K562 (cell line): ENCODE measurements at regions not wholly inside any gene's neighbourhood (a gene's known extent, or its start where the extent isn't known, plus 50 kb on each side); places are given as distances from the start of the nearest gene placed in this dataset.

ENCODE experiments used
- BRD4 ChIP-seq: fragments of 200-600 bp; sonication (generic); IDR thresholded peaks from 2 replicates; pipeline ENCODE4 v1.6.1; 2017; ENCODE audit warnings: inconsistent platforms
- ESRRA ChIP-seq: fragments of 450-650 bp; IDR thresholded peaks from 2 replicates; pipeline ENCODE4 v1.6.1; 2014; ENCODE audit warnings: low read depth, mild to moderate bottlenecking, moderate library complexity, borderline replicate concordance
- ETV6 ChIP-seq, 3 experiments: fragments of 150-350 bp in 1 of 3; sonication (generic) in 1 of 3; formaldehyde crosslinking in 1 of 3; IDR thresholded peaks; 2 replicates each; pipeline versions ENCODE4 v1.6.1 to v1.8.0; 2014 to 2022; ENCODE audit warnings: borderline replicate concordance in 2 of 3, low read depth in 2 of 3, antibody characterized with exemption in 1 of 3, low read length in 1 of 3, mild to moderate bottlenecking in 1 of 3, missing genetic modification reagents in 1 of 3
- HCFC1 ChIP-seq: IDR thresholded peaks from 2 replicates; pipeline ENCODE4 v1.6.1; 2012; ENCODE audit warnings: low read depth, low read length, improper control_type of control experiment
- PHF21A ChIP-seq: fragments of 450-650 bp; IDR thresholded peaks from 2 replicates; pipeline ENCODE4 v1.6.1; 2017; ENCODE audit warnings: low read depth, borderline replicate concordance
- POLR2A ChIP-seq: fragments of 450-650 bp; conservative IDR thresholded peaks from 2 replicates; pipeline ENCODE4 v1.6.1; 2016
- SMARCC2 ChIP-seq: fragments of 450-650 bp; IDR thresholded peaks from 2 replicates; pipeline ENCODE4 v1.6.1; 2017; ENCODE audit warnings: antibody characterized with exemption, moderate library complexity, mild to moderate bottlenecking, low read depth
- ZBTB1 ChIP-seq: sonication (generic); formaldehyde crosslinking; IDR thresholded peaks from 2 replicates; pipeline ENCODE4 v1.8.1; 2023; ENCODE audit warnings: missing genetic modification reagents, low read depth, mild to moderate bottlenecking, borderline replicate concordance
- TF ChIP-seq, protein P1 (sequence below), 3 experiments: IDR thresholded peaks in 2 of 3; conservative IDR thresholded peaks in 1 of 3; 2 replicates each; pipeline ENCODE4 v1.5.1; 2011 to 2012; ENCODE audit warnings: low read length in 3 of 3, mild to moderate bottlenecking in 3 of 3, control low read depth in 2 of 3, improper control_type of control experiment in 1 of 3, inconsistent platforms in 1 of 3, low read depth in 1 of 3, mixed read lengths in 1 of 3, moderate library complexity in 1 of 3; ENCODE audit not compliant: insufficient read depth in 2 of 3
- TF ChIP-seq, protein P2 (sequence below): fragments of 250-450 bp; sonication (Bioruptor Pico); IDR thresholded peaks from 2 replicates; pipeline ENCODE4 v1.8.0; 2021; ENCODE audit warnings: moderate library complexity, mild to moderate bottlenecking, inconsistent platforms
- TF ChIP-seq, protein P3 (sequence below): sonication (generic); formaldehyde crosslinking; IDR thresholded peaks from 2 replicates; pipeline ENCODE4 v1.8.0; 2022; ENCODE audit warnings: mild to moderate bottlenecking, missing genetic modification reagents

DNA sequence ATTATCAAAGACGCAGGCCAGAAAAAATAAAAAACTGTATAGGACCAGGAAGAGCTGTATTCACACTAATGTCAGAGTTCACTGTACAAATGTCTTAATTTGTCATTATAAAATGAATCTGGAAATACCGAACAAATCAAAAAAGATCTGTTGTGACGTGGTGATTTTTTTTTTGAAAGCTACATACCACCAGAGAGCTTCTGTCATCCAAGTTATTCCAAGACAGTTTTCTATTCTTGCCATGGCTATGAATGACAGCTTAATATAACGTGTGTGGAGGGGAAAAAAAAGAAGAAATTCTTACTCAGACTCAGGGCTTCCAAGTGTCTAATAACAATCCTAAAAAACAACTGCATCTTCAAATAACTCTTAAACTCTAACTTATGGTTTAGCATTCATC lies 328.8 kb upstream of the BTBD3 start:
- TF ChIP-seq, protein P1, sequence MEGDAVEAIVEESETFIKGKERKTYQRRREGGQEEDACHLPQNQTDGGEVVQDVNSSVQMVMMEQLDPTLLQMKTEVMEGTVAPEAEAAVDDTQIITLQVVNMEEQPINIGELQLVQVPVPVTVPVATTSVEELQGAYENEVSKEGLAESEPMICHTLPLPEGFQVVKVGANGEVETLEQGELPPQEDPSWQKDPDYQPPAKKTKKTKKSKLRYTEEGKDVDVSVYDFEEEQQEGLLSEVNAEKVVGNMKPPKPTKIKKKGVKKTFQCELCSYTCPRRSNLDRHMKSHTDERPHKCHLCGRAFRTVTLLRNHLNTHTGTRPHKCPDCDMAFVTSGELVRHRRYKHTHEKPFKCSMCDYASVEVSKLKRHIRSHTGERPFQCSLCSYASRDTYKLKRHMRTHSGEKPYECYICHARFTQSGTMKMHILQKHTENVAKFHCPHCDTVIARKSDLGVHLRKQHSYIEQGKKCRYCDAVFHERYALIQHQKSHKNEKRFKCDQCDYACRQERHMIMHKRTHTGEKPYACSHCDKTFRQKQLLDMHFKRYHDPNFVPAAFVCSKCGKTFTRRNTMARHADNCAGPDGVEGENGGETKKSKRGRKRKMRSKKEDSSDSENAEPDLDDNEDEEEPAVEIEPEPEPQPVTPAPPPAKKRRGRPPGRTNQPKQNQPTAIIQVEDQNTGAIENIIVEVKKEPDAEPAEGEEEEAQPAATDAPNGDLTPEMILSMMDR (IDR thresholded peaks at IDR 0.05 in 2 of 3, conservative IDR thresholded peaks at IDR 0.05 in 1 of 3; ENCODE audit: insufficient read depth in 2 of 3, low read depth in 1 of 3, low read length in 3 of 3): no peak
- TF ChIP-seq ETV6 (IDR thresholded peaks at IDR 0.05; ENCODE audit: borderline replicate concordance in 1 of 2, low read depth in 2 of 2, low read length in 1 of 2) (no peak), ETV6 (CRISPR knock-in tag; IDR thresholded peaks at IDR 0.05; ENCODE audit: borderline replicate concordance) (no peak), HCFC1 (no peak), PHF21A (no peak), BRD4 (no peak), ESRRA (no peak), POLR2A (no peak), SMARCC2 (no peak), ZBTB1 (CRISPR knock-in tag) (no peak)
- TF ChIP-seq, protein P2, sequence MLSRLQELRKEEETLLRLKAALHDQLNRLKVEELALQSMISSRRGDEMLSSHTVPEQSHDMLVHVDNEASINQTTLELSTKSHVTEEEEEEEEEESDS (CRISPR knock-in tag): no peak
- TF ChIP-seq, protein P3, sequence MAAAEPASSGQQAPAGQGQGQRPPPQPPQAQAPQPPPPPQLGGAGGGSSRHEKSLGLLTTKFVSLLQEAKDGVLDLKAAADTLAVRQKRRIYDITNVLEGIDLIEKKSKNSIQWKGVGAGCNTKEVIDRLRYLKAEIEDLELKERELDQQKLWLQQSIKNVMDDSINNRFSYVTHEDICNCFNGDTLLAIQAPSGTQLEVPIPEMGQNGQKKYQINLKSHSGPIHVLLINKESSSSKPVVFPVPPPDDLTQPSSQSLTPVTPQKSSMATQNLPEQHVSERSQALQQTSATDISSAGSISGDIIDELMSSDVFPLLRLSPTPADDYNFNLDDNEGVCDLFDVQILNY: no peak
